GM19328 (cell line): ENCODE measurements at regions not wholly inside any gene's neighbourhood (a gene's known extent, or its start where the extent isn't known, plus 50 kb on each side); places are given as distances from the start of the nearest gene placed in this dataset.
A peak's percentile ranks its signal among the peaks of the same experiment; 100 is the strongest.

Source experiments
- ATAC-seq: cut with Tn5 transposase; IDR thresholded peaks from one replicate; pipeline ENCODE4 v1.9.1; 2021; ENCODE audit warnings: mild to moderate bottlenecking, moderate library complexity; ENCODE audit not compliant: unreplicated experiment

DNA sequence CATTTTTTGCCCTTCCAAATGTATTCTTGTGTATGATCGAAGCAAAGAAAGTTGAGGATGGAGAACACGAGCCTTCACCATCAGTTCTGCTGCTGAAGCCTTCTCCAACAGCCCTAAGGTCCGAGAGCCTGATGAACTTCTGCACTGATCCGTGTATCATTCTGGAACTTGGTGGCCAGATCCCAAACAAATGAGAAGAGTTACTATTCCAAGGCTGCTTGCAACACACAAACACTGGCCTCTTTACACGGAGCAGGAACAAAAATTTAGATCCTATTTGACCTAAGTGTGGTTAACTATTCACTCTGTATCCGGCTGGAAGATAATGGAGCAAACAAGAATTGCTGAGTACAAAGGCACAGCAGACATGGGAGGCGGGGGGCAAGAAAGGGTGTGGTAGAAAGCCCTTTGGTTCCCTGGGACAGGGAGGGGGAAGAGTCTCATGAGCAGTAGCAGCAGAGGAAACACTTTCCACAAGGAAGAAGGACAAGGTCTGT lies 282.9 kb downstream of the SOX9 start:
- ATAC-seq: no peak

DNA sequence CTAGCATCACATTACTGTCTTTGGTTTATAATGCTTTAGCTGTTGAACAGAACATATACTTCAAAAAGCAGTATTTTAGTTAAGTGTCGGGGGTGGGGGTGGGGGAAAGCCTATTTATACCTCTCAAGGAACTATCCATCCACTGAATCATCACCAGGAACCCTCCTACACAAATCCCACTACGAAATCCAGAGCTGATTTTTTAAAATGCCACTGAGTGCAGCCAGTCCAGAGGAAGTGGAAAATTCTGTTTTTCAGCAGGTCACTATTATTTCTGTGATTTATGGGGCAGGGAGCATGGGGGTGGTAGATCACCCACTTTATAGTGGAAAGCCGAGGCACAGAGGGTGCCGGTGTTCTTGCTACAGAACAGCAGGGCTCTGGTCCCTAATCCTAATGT lies 284.1 kb downstream of the SOX9 start:
- no peak for ATAC-seq

DNA sequence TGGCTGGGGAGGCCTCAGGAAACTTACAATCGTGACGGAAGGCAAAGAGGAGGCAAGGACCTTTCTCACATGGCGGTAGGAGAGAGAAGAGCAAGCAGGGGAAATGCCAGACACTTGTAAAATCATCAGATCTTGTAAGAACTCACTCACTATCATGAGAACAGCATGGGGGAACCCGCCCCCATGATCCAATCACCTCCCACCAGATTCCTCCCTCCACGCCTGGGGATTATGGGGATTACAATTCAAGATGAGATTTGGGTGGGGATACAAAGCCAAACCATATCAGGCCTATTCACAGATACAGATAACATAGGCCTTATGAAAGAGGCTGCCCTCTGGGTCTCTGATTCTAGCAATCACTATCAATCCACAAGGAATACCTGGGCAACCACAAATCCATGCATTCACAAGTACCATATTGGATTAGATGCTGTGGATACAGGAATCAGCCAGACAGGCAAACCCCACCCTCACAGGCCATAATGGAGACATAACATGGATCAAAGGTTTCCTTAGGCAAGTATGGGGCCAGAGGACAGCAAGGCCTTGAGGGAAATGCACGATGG lies 284.9 kb downstream of the SOX9 start:
- no peak for ATAC-seq

DNA sequence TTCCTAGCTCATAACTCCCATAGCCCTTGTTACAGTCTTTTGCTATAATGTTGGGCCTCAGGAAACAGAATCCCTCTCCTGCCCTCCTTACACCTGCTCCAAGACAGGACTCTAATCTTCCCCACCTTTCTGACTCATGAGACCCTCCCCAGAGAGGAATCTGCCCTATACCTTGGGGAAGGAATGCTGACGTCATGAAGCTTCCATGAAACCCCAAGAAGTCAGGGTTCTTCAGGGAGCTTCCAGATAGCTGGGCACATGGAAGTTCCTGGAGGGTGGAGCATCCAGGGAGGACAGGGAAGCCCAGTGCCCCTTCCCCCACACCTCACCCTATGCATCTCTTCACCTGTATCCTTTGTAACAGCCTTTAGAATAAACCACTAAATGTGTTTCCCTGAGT lies 285.7 kb downstream of the SOX9 start:
- ATAC-seq: no peak

DNA sequence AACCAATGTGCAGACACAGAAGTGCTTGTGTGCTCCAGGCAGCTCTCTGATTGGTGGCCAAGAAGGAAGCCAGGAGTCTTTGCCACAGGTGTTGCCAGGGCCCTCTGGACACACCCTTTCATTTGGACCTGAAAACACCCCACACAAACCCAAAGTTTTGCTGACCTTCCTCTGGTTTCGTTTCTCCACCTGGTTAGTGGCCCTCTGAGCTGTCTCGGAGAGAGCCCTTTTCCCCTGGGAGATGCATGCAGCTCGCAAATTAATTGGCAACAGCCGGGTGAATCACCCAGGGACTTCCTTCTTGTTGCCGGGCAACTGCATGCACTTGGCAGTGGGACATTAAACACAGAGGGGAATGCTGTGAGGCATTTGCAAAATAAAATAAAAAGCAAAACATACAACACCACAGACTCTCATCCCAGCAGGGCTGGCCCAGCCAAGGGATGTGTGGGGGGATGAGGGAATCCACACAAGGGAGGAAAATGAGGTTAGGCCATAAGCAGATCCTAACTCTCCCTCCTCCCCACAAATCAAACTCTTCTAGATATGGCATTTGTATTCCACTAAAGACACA lies 286.6 kb downstream of the SOX9 start:
- peak; percentile 70 for ATAC-seq

DNA sequence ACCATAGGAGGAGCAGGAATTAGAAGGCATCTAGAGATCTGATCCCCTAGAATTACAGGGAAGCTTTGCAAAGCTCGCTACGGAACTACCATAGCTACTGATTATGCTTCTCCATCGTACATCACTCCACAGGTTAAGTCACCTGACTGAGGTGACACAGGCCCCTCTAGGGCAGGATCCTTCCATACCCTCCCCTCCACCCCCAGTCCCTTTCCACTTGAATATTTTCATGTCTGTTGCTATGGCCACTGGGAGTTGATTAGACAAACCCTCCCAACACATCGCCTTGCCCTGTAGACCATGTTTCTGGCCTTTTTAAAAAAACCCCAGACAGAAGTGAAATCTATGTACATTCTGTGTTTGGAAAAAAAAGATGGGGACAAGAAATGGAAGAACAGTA lies 287.1 kb downstream of the SOX9 start:
- ATAC-seq: no peak

DNA sequence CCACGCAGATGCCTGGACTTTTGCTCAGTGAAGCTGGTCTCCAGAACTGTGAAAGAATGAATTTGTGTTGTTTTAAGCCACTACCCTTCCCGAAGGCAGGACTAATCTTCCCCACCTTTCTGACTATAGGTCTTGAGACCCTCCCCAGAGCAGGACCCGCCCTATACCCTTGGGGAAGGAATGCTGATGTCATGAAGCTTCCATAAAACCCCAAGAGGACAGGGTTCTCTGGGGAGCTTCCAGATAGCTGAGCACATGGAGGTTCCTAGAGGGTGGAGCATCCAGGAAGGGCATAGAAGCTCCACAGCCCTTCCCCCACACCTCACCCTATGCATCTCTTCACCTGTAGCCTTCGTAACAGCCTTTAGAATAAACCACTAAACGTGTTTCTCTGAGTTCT lies 287.8 kb downstream of the SOX9 start:
- ATAC-seq: no peak

DNA sequence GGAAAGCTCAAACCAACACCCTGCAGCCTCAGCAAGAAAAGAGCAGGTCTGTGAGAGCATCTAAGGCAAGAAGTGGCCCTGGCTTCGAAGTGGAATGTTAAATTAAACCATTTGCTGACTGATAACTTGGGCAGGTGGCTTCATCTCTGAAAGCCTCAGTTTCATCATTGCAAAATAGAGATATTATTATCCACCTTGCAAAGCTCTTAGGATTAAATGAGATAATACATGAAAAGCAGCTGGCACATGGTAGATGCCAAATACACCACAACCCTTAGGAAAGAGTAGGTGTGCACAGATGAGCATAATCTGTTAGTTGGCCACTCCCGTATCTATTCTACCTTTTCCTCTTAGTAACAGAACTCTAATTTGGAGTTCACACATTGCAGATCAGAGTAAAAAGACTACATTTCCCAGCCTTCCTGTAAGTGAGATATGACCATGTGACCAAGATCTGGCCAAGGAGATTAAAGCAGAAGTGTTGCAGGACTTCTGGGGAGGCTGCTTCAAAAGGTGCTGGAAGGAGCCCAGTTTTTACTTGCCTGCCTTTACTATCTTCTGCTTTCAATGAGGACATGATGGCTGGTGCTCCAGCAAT lies 288.7 kb downstream of the SOX9 start:
- no peak for ATAC-seq

DNA sequence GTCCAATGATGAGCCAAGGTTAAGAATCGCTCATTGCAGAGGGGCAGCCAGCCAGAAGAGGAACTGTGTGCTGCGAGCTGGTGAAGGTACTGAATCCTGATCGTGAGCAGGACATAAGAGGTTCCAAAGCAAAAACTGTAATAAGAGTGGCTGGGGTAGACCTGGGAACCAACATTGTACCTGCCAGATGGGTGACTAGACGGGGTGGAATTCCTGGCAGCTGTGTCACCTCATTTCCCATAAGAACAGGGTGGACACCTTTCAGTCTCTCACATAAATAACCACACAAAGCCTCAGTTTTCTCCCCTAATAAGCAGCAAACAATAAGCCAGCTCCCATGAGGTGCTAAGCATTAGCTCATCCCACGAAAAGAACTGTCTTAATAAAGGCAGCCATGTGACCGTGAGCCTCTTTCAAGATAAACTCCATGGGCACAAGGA lies 290.3 kb downstream of the SOX9 start:
- ATAC-seq: no peak

DNA sequence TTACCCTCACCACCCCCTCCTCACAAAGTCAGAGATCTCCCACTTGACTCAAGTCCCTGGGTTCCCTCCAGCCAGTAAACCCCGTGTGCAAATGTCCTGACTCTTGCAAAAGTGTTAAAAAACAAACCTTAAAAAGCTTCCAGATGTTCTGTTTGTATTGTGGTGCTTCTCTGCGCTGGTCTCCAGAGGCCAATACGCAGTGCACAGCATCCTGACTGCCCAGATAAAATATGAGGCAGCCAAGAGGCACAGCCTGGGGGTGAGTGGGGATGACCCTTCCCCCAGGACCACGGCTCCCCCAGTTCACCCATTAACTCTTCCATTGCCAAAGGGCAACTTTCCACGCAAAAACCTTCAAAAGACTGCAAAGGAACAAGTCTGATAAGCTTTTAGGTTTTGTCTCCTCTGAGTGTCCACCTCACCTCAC lies 291.8 kb downstream of the SOX9 start:
- no peak for ATAC-seq

DNA sequence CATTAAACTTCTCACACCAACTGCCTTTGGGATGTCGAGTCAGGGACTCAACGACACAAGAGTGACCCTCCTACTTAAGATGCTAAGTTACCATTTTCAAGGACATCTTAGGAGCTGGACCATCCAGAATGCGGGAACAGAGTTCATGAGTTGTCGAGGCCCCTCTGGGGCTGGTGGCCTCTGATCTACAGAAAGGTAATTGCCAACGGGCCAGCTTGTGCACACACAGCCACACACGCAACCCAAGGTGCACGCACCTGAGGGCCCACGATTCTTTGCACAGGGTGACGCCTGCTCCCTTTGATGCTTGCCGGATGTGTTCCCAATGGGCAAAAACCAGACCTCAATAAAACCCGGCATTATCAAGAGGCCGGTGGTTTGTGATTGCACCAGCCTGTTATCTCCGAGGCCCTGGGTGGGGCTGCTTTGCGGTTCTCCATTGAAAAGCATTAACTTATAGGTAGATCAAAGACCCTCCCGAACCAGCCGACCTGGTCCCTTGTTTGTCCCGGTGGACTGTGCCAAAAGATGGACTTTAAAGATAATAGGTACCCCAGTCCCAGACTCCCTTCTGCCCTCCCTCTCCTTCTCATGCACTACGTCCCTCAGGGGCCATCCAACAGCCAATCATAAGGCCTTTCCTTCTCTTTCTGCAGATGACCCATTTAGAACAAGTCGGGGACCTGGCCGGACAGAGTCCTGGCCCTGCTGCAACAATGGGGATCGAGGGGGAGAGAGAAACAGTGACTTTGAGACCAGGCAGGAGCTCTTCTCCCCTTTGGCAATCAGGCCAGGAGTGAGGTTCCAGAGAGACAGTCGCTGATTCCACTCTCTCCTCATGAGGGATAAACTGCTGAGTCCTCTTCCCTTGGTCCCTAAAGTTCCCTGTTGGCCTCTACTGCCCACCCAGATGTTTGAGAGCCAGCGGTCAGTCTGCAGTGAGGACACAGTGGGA lies 292.5 kb downstream of the SOX9 start:
- ATAC-seq: no peak

DNA sequence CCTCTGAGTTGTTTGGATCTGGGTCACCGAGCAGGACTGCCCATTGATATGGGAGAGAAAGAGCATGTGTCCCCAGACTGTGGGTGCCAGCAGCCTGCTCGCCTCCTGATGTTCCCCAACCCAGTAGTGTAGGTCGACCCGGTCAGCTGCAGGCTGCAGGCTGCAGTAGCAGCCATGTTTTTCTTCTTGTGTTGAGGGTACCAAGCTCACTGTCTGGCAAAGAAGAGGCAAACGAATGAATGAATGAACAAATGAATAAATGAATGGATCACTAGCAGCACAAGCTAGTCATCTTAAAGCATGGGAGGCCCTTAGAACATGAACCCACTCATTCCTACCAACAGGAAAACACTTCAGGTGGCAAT lies 293.2 kb downstream of the SOX9 start:
- ATAC-seq: no peak

DNA sequence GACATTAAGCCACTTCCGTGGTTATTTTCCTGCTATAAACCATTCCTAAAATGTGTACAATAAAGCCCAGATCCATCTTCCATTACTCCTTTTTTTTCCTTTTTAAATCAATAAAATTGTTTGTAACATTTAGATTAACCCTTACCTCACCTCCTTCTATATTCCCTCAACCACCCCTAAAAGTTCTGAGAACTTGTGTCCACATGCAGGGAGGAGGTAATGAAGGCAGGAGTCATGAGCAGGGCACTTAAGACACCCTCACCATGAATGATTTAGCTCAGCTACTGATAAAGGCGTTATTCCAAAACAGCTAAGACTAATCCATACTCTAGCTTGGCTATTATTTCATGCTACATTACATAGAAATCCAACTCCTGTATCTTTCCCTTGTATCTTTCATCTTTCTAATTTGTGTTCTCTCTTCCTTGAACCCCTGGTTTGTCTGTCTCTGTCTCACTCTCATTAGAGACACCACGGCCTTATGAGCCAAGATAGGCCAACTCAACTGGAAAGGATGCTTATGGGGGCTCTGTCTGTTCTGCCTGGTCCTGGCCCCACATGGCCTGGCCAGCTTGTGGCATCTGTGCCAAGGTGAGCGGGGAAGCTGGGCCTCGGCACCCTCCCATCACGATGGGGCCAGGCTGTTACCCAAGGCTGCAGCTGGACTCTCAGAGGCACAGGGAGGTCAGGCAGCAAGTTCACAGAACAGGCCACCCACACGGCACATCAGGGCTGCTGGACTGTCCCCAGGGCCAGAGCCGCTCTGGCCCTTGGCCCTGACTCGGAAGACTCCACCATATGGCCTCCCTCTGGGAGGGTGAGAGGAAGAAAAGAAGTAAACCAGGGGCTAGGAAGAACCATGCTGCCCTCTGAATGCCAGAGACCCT lies 294.4 kb downstream of the SOX9 start:
- no peak for ATAC-seq

DNA sequence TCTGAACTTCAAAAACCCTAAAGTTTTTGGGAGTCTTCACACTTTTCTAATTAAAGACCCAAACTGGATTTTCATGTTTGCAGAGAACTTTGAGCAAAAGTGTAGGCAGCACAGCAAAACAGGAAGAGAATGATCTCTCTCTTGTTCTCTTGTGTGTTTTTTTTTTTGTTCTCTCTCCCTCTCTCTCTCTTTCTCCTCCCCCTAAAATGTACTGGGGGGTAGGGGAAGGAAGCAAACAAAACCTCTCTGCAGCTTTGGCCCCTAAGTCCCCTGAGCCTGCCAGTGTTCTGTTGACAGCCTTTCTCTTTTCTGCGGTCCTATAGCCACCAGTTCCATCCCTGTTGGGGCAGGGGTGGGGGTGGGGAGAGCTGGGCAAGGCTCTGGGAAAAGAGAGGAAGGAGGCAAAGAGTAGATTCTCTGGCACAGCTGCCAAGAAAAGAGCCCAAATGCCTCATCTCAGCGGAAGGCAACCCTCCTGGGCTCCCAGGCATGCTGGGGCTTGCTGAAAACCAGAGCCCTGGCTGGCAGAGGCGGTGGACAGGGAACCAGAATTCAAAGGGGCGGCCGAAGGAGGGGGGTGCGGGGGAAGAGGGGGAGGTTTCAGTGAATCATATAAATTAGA lies 295.3 kb downstream of the SOX9 start:
- no peak for ATAC-seq

DNA sequence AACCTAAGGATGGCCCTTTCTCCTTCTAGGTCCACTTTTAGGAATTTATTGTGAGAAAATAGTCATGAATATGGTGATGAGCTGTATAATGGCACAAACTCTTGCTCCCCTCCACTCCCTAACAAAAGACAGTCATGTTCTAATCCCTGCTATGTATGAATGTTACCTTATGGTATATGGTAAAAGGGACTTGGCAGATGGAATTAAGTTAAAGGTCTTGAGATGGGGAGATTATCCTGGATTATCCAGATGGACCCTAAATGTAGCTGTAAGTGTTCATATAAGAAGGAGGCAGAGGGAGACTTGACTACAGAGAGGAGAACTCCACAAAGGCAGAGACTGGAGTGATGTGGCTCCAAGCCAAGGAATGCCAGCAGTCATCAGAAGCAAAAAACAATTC lies 296.1 kb downstream of the SOX9 start:
- ATAC-seq: no peak

DNA sequence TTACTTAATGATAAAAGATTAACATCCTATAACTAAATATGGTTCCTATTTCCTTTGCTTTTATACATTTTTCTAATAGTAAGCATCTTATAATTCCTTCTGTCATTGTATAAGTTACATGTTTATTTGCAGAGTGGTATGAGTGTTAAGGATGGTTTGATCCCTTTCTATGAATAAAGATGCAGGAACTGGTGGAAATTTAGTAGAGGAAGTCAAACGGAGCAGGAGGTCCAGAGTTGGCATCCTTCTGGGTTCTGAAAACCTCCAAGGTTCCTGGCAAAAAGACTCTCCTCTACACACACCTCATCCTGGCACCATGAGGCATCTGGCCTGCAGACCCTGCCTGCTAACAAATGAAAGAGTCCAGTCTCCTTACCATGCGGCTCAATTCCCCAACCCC lies 296.8 kb downstream of the SOX9 start:
- no peak for ATAC-seq

DNA sequence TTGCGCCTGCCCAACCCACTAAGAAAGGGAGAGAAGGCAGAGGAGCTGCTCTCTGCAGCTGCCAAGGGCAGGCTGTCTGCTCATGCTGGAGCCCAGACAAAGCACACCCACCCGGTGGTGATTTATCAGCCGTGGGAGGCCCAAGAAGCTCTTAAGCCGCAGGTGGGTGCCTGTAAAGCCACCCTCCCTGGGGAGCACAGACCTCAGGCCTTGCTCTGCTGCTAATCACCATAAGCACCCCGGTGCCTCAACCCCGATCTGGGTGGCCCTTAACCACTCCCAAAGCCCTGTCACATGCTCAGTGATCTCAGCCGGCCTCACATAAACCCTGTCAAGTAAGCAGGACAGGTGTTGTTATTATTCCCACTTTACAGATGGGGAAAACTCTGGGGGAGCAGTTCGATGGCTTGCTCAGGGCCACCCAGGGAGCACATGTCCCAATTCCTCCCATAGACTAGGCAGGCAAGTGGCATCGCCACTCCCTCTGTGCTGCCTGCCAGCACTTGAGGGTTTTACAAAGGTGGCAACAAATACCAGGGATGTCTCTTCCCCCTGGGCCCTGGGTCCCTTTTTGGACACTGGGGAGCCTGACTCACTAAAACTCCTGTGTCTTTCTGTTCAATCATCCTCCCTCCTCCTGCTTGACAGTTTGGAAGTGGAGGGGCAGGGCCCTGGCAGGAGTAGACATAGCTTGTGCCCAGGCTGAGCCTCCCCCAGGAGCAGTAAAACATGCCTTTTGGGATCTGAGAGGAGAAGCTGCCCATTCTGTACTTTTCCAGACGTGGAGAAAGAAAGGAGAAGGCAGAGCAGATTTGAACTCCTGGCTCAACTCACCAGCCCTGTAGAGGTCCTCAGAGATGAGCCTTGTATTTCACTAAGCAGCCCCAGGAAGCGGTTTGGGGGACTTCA lies 299.3 kb downstream of the SOX9 start:
- ATAC-seq: peak; percentile 58

DNA sequence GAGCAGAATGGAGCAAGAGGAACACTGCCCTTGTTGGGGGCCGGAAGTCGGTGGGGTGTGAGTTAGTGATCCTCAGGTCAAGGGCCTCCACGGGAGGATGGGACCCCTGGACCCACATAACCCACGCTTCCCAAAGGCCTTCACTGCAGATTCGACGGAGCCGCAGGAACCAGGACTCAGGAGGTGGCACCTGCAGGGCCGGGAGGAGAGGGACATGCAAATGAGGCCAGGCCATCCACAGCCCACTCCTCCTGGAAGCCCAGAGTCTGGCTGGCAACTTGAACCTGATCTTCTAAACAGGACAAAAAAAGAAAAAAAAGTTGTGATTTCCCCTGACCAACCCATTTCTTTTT lies 299.9 kb downstream of the SOX9 start:
- no peak for ATAC-seq
